SK-N-SH treated with all-trans-retinoic acid at 6 μM for 48 hours (cell line): ENCODE measurements at regions not wholly inside any gene's neighbourhood (a gene's known extent, or its start where the extent isn't known, plus 50 kb on each side); places are given as distances from the start of the nearest gene placed in this dataset.

ENCODE experiments used
- ARNTL ChIP-seq: fragments of 450-650 bp; formaldehyde crosslinking; IDR thresholded peaks from 2 replicates; pipeline ENCODE4 v1.5.0; 2020; ENCODE audit warnings: low read depth, mild to moderate bottlenecking, moderate library complexity, borderline replicate concordance
- GLIS3 ChIP-seq: fragments of 250-450 bp; sonication (Bioruptor Pico); IDR thresholded peaks from 2 replicates; pipeline ENCODE4 v1.5.0; 2020; ENCODE audit warnings: mild to moderate bottlenecking, moderate library complexity
- ZFP3 ChIP-seq: fragments of 250-450 bp; sonication (Bioruptor Pico); IDR thresholded peaks from 2 replicates; pipeline ENCODE4 v1.5.0; 2020; ENCODE audit warnings: mild to moderate bottlenecking, moderate library complexity
- ZNF565 ChIP-seq: fragments of 450-650 bp; formaldehyde crosslinking; conservative IDR thresholded peaks from 2 replicates; pipeline ENCODE4 v1.5.0; 2020; ENCODE audit warnings: low read depth, mild to moderate bottlenecking, moderate library complexity
- TF ChIP-seq, protein P1 (sequence below): fragments of 250-450 bp; sonication (Bioruptor Pico); IDR thresholded peaks from 2 replicates; pipeline ENCODE4 v1.8.0; 2020; ENCODE audit warnings: mild to moderate bottlenecking, moderate library complexity, borderline replicate concordance

- TF ChIP-seq ZNF565 (no peak), ZFP3 (CRISPR knock-in tag) (no peak), ARNTL (CRISPR knock-in tag) (no peak), GLIS3 (CRISPR knock-in tag) (no peak)
- TF ChIP-seq, protein P1, sequence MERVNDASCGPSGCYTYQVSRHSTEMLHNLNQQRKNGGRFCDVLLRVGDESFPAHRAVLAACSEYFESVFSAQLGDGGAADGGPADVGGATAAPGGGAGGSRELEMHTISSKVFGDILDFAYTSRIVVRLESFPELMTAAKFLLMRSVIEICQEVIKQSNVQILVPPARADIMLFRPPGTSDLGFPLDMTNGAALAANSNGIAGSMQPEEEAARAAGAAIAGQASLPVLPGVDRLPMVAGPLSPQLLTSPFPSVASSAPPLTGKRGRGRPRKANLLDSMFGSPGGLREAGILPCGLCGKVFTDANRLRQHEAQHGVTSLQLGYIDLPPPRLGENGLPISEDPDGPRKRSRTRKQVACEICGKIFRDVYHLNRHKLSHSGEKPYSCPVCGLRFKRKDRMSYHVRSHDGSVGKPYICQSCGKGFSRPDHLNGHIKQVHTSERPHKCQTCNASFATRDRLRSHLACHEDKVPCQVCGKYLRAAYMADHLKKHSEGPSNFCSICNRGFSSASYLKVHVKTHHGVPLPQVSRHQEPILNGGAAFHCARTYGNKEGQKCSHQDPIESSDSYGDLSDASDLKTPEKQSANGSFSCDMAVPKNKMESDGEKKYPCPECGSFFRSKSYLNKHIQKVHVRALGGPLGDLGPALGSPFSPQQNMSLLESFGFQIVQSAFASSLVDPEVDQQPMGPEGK, result no peak
These were observed 489.4 kb upstream of the TNP1 start for GRCh38 chr2:217349251-217349650.
